Iris pigment epithelial cell (primary cell): ENCODE measurements at regions not wholly inside any gene's neighbourhood (a gene's known extent, or its start where the extent isn't known, plus 50 kb on each side); places are given as distances from the start of the nearest gene placed in this dataset.
"Not testable (repeated sequence)": the region's sequence is repeated elsewhere in the genome, so short reads cannot be mapped to it uniquely, and the experiment has no call there.

Source experiments
- DNase-seq: peaks from one replicate; pipeline ENCODE4 v3.0.0-alpha.2; 2011; ENCODE audit warnings: low read depth

- no peak for DNase-seq
Measured at GRCh38 chr7:145919712-145920111, 196.9 kb upstream of the CNTNAP2 start.

GRCh38 chr7:145916776-145917175, 199.8 kb upstream of the CNTNAP2 start:
- DNase-seq = no peak

GRCh38 chr7:145915679-145916078, 200.9 kb upstream of the CNTNAP2 start:
- DNase-seq = no peak

- DNase-seq = peak; percentile 47
Measured at GRCh38 chr7:145909991-145910513, 206.5 kb upstream of the CNTNAP2 start.

GRCh38 chr7:145903658-145904057, 212.9 kb upstream of the CNTNAP2 start:
- no peak for DNase-seq

- DNase-seq = no peak
Measured at GRCh38 chr7:145902123-145902522, 214.5 kb upstream of the CNTNAP2 start.

GRCh38 chr7:145899938-145900337, 216.7 kb upstream of the CNTNAP2 start:
- DNase-seq = no peak

GRCh38 chr7:145893925-145894535, 222.6 kb upstream of the CNTNAP2 start:
- no peak for DNase-seq

GRCh38 chr7:145884716-145885514, 231.7 kb upstream of the CNTNAP2 start:
- DNase-seq = no peak

GRCh38 chr7:145876376-145876775, 240.2 kb upstream of the CNTNAP2 start:
- DNase-seq = no peak

- DNase-seq = no peak
Measured at GRCh38 chr7:145875267-145875666, 241.3 kb upstream of the CNTNAP2 start.

GRCh38 chr7:145868935-145869334, 247.7 kb upstream of the CNTNAP2 start:
- no peak for DNase-seq

- no peak for DNase-seq
Measured at GRCh38 chr7:145862212-145862611, 254.4 kb upstream of the CNTNAP2 start.

- no peak for DNase-seq
Measured at GRCh38 chr7:145860809-145861208, 255.8 kb upstream of the CNTNAP2 start.

- no peak for DNase-seq
Measured at GRCh38 chr7:145850636-145851035, 266.0 kb upstream of the CNTNAP2 start.

GRCh38 chr7:145848691-145849090, 267.9 kb upstream of the CNTNAP2 start:
- DNase-seq = peak; percentile 2

GRCh38 chr7:145845345-145845744, 271.3 kb upstream of the CNTNAP2 start:
- no peak for DNase-seq

- no peak for DNase-seq
Measured at GRCh38 chr7:145839814-145840213, 276.8 kb upstream of the CNTNAP2 start.

- no peak for DNase-seq
Measured at GRCh38 chr7:145831616-145832206, 284.9 kb upstream of the CNTNAP2 start.

- no peak for DNase-seq
Measured at GRCh38 chr7:145817687-145818086, 298.9 kb upstream of the CNTNAP2 start.

GRCh38 chr7:145812218-145812617, 304.4 kb upstream of the CNTNAP2 start:
- DNase-seq = no peak

- DNase-seq = not testable (repeated sequence)
Measured at GRCh38 chr7:145805496-145805895, 311.1 kb upstream of the CNTNAP2 start.

- DNase-seq = no peak
Measured at GRCh38 chr7:145797507-145797906, 319.1 kb upstream of the CNTNAP2 start.
